ENCODE measurements at regions not wholly inside any gene's neighbourhood (a gene's known extent, or its start where the extent isn't known, plus 50 kb on each side); places are given as distances from the start of the nearest gene placed in this dataset.

- DNase-seq (ENCODE audit: insufficient read length, low spot score) (no peak), FAIRE-seq (no peak)
- TF ChIP-seq TAF1 (IDR thresholded peaks at IDR 0.05; ENCODE audit: low read depth, low read length) (no peak), SPI1 (IDR thresholded peaks at IDR 0.05; ENCODE audit: low read depth, low read length) (no peak)
Observed at GRCh38 chr3:178318941-178319816, 217.1 kb upstream of the KCNMB2 start.

- FAIRE-seq (no peak), DNase-seq (ENCODE audit: insufficient read length, low spot score) (no peak)
- TF ChIP-seq POU2F2 (IDR thresholded peaks at IDR 0.05; ENCODE audit: low read depth, low read length), result no peak
Observed at GRCh38 chr3:178320456-178321351, 215.5 kb upstream of the KCNMB2 start.

DNA sequence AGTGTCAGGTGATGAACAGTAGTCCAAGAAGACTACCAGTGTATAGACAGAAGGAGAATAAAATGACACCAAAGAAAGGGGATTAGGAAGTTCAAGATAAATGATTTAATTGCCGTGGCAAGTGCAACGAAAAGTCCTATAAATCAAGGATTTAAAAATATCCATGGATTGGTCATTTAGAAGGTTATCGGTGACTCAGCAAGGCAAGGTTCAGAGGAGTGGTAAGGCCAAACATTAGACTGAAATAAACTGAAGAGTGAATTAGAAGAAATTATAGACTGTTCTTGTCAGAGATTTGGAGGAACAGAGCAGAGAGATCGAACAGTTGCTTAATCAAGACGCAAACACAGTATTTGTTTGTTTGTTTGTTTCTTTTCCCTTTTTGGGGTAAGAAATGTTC lies 211.9 kb upstream of the KCNMB2 start:
- no peak for FAIRE-seq
- no peak for TF ChIP-seq POLR2AphosphoS5 (IDR thresholded peaks at IDR 0.05; ENCODE audit: low read depth, low read length)
- no peak for TF ChIP-seq PAX5 (IDR thresholded peaks at IDR 0.05; ENCODE audit: insufficient read depth, low read length, severe bottlenecking)
- TF ChIP-seq SPI1 (IDR thresholded peaks at IDR 0.05; ENCODE audit: low read depth, low read length), result no peak
- no peak for TF ChIP-seq POLR2A (IDR thresholded peaks at IDR 0.05; ENCODE audit: low read depth, low read length)
- TF ChIP-seq POU2F2 (IDR thresholded peaks at IDR 0.05; ENCODE audit: low read depth, low read length), result no peak
- TF ChIP-seq TAF1 (IDR thresholded peaks at IDR 0.05; ENCODE audit: low read depth, low read length), result no peak
- no peak for DNase-seq (ENCODE audit: insufficient read length, low spot score)

DNA sequence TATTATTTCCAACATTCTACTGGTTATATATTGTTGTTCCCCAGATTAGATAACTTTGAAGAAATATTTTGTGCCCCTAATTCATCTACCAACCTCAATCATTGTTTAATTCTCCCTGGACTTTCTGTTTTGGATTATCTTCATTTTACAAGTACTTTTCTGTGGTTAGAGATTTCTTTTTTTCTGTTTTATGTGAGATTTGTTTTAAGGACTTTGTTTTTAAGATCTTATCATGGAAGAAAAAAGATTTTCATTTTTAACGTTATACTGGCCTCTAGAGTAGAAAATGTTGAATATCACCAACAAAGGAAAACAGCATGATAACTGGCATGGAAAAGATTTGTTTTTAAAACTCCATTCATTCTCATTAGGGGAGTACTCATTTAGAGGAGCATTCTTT lies 210.9 kb upstream of the KCNMB2 start:
- no peak for DNase-seq (ENCODE audit: insufficient read length, low spot score)
- FAIRE-seq, result no peak

GRCh38 chr3:178329936-178330335 lies 206.3 kb upstream of the KCNMB2 start:
- TF ChIP-seq POLR2AphosphoS5 (IDR thresholded peaks at IDR 0.05; ENCODE audit: low read depth, low read length), result no peak
- TF ChIP-seq POLR2A (IDR thresholded peaks at IDR 0.05; ENCODE audit: low read depth, low read length), result no peak
- no peak for TF ChIP-seq POU2F2 (IDR thresholded peaks at IDR 0.05; ENCODE audit: low read depth, low read length)
- no peak for TF ChIP-seq SPI1 (IDR thresholded peaks at IDR 0.05; ENCODE audit: low read depth, low read length)
- no peak for TF ChIP-seq PAX5 (IDR thresholded peaks at IDR 0.05; ENCODE audit: insufficient read depth, low read length, severe bottlenecking)
- TF ChIP-seq TAF1 (IDR thresholded peaks at IDR 0.05; ENCODE audit: low read depth, low read length), result no peak
- DNase-seq (ENCODE audit: insufficient read length, low spot score) (no peak), FAIRE-seq (no peak)

More for the DNA sequence above, 210.9 kb upstream of the KCNMB2 start:
- TF ChIP-seq POLR2A (IDR thresholded peaks at IDR 0.05; ENCODE audit: low read depth, low read length) (no peak), POU2F2 (IDR thresholded peaks at IDR 0.05; ENCODE audit: low read depth, low read length) (no peak), POLR2AphosphoS5 (IDR thresholded peaks at IDR 0.05; ENCODE audit: low read depth, low read length) (no peak)

DNA sequence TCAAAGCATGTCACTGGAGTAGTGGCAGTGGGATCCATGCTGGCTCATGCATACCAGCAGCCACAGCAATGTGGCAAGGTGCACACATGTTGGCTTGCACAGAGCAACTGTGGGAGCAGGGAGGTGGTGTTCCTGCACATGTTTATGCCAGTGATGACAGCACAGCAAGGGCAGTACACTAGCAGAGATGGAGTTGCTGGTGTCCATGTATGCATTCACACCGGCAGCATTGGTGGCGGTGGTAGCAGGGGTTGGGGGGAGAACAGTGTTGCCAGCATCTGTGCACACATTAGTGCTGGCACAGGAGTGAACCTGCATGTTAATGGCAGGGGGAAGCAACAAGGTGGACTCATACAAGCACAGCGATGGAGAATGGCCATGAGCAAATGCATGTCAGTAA lies 202.0 kb upstream of the KCNMB2 start:
- no peak for DNase-seq (ENCODE audit: insufficient read length, low spot score)
- no peak for TF ChIP-seq POU2F2 (IDR thresholded peaks at IDR 0.05; ENCODE audit: low read depth, low read length)
- TF ChIP-seq POLR2AphosphoS5 (IDR thresholded peaks at IDR 0.05; ENCODE audit: low read depth, low read length), result no peak
- TF ChIP-seq PAX5 (IDR thresholded peaks at IDR 0.05; ENCODE audit: insufficient read depth, low read length, severe bottlenecking), result no peak
- TF ChIP-seq TAF1 (IDR thresholded peaks at IDR 0.05; ENCODE audit: low read depth, low read length), result no peak
- no peak for TF ChIP-seq POLR2A (IDR thresholded peaks at IDR 0.05; ENCODE audit: low read depth, low read length)
- no peak for TF ChIP-seq SPI1 (IDR thresholded peaks at IDR 0.05; ENCODE audit: low read depth, low read length)
- FAIRE-seq, result no peak

DNA sequence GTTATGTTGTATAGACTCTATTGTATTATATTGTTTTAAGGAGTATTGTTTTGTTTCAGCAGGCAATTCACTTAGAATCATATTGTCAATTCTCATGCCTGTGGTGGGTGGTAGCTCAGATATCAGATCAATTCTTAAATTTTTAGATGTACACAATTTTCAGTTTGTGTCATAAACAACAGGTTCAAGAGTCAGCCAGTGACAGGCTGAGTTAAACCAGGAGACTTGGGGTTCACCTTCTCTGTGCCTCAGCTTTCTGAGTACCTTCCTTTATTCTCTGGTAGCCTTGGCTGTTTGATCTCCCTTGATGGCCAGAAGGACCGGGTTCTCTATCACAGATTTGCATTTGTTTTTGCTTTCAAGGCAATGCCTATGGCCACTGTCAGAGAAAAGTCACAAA lies 199.9 kb upstream of the KCNMB2 start:
- DNase-seq (ENCODE audit: insufficient read length, low spot score), result no peak
- no peak for TF ChIP-seq POLR2AphosphoS5 (IDR thresholded peaks at IDR 0.05; ENCODE audit: low read depth, low read length)
- no peak for TF ChIP-seq POLR2A (IDR thresholded peaks at IDR 0.05; ENCODE audit: low read depth, low read length)
- TF ChIP-seq SPI1 (IDR thresholded peaks at IDR 0.05; ENCODE audit: low read depth, low read length), result no peak
- no peak for TF ChIP-seq TAF1 (IDR thresholded peaks at IDR 0.05; ENCODE audit: low read depth, low read length)
- TF ChIP-seq POU2F2 (IDR thresholded peaks at IDR 0.05; ENCODE audit: low read depth, low read length), result no peak
- no peak for TF ChIP-seq PAX5 (IDR thresholded peaks at IDR 0.05; ENCODE audit: insufficient read depth, low read length, severe bottlenecking)
- no peak for FAIRE-seq

DNA sequence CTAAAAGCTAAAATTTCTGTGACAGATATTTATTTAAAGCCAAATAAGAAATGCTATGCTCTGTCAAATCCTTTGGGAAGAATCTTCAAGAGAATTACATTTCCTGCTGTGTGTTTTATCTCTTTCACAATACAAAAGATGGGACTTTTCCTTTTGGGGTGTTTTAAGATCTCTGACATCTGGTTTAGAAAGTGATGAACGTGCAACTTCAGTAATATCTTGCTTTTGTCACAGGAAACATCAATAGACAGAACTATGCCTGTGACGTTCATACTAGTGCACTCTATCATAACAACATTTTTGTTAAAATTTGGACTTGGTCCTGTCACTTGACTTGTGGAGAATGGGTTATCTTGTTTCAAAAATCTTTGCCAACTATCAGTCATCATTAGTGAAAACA lies 195.7 kb upstream of the KCNMB2 start:
- TF ChIP-seq TAF1 (IDR thresholded peaks at IDR 0.05; ENCODE audit: low read depth, low read length) (no peak), SPI1 (IDR thresholded peaks at IDR 0.05; ENCODE audit: low read depth, low read length) (no peak), PAX5 (IDR thresholded peaks at IDR 0.05; ENCODE audit: insufficient read depth, low read length, severe bottlenecking) (no peak), POLR2A (IDR thresholded peaks at IDR 0.05; ENCODE audit: low read depth, low read length) (no peak), POLR2AphosphoS5 (IDR thresholded peaks at IDR 0.05; ENCODE audit: low read depth, low read length) (no peak), POU2F2 (IDR thresholded peaks at IDR 0.05; ENCODE audit: low read depth, low read length) (no peak)
- DNase-seq (ENCODE audit: insufficient read length, low spot score) (no peak), FAIRE-seq (no peak)

GRCh38 chr3:178341636-178342035 lies 194.6 kb upstream of the KCNMB2 start:
- TF ChIP-seq POU2F2 (IDR thresholded peaks at IDR 0.05; ENCODE audit: low read depth, low read length) (no peak), POLR2AphosphoS5 (IDR thresholded peaks at IDR 0.05; ENCODE audit: low read depth, low read length) (no peak), PAX5 (IDR thresholded peaks at IDR 0.05; ENCODE audit: insufficient read depth, low read length, severe bottlenecking) (no peak), SPI1 (IDR thresholded peaks at IDR 0.05; ENCODE audit: low read depth, low read length) (no peak), POLR2A (IDR thresholded peaks at IDR 0.05; ENCODE audit: low read depth, low read length) (no peak), TAF1 (IDR thresholded peaks at IDR 0.05; ENCODE audit: low read depth, low read length) (no peak)
- FAIRE-seq (no peak), DNase-seq (ENCODE audit: insufficient read length, low spot score) (no peak)

Data from GM12891 (cell line).